ENCODE measurements at regions not wholly inside any gene's neighbourhood (a gene's known extent, or its start where the extent isn't known, plus 50 kb on each side); places are given as distances from the start of the nearest gene placed in this dataset.

DNA sequence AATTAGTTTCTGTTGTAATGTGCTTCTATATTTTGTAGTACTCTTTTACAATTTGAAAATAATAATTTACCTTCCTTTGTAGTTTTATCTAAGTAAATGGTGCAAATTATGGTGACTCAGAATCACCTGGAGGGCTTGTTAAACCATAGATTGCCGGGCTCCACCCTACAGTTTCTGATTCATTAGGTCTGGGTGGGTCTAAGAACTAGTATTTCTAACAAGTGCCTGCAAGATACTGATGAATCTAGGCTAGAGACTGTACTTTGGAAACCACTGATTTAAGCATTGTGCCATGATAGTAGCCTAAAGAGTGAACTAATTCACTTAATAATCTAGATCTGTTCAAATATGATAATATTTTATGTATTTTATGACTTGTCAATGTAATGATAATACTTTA lies 437.4 kb upstream of the SPRY2 start:
- TF ChIP-seq, protein P1, sequence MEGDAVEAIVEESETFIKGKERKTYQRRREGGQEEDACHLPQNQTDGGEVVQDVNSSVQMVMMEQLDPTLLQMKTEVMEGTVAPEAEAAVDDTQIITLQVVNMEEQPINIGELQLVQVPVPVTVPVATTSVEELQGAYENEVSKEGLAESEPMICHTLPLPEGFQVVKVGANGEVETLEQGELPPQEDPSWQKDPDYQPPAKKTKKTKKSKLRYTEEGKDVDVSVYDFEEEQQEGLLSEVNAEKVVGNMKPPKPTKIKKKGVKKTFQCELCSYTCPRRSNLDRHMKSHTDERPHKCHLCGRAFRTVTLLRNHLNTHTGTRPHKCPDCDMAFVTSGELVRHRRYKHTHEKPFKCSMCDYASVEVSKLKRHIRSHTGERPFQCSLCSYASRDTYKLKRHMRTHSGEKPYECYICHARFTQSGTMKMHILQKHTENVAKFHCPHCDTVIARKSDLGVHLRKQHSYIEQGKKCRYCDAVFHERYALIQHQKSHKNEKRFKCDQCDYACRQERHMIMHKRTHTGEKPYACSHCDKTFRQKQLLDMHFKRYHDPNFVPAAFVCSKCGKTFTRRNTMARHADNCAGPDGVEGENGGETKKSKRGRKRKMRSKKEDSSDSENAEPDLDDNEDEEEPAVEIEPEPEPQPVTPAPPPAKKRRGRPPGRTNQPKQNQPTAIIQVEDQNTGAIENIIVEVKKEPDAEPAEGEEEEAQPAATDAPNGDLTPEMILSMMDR (conservative IDR thresholded peaks at IDR 0.05), result no peak
- no peak for TF ChIP-seq ZFX (IDR thresholded peaks at IDR 0.05)
